H1 (cell line): ENCODE measurements at regions not wholly inside any gene's neighbourhood (a gene's known extent, or its start where the extent isn't known, plus 50 kb on each side); places are given as distances from the start of the nearest gene placed in this dataset.

Experiments
- CEBPB ChIP-seq: IDR thresholded peaks from 2 replicates; pipeline ENCODE4 v1.6.1; 2012; ENCODE audit warnings: low read depth, low read length
- RBBP5 ChIP-seq: IDR thresholded peaks from 2 replicates; pipeline ENCODE4 v1.7.1; 2012; ENCODE audit warnings: low read depth, mild to moderate bottlenecking, inconsistent platforms, low read length, moderate library complexity, borderline replicate concordance

- TF ChIP-seq RBBP5: no peak
- no peak for TF ChIP-seq CEBPB
Observed at GRCh38 chr3:4234889-4235288, 68.3 kb upstream of the SETMAR start (continued).
